H1 (cell line): ENCODE measurements at regions not wholly inside any gene's neighbourhood (a gene's known extent, or its start where the extent isn't known, plus 50 kb on each side); places are given as distances from the start of the nearest gene placed in this dataset.

ENCODE experiments used
- CTCF ChIA-PET: fragments of 300-600 bp; sonication (Branson Sonifier 250); formaldehyde crosslinking; loops from one replicate; lab custom pipeline; 2021; ENCODE audit not compliant: partially characterized antibody; lab: Charles Lee
- POLR2A ChIA-PET: fragments of 300-600 bp; sonication (Branson Sonifier 250); formaldehyde crosslinking; loops from one replicate; lab custom pipeline; 2021; ENCODE audit warnings: inconsistent platforms; ENCODE audit not compliant: partially characterized antibody; lab: Charles Lee
- DNase-seq, 2 experiments: peaks; one replicate each; pipeline versions ENCODE4 v3.0.0 to v3.0.0-alpha.2; 2010 to 2022; ENCODE audit warnings: low spot score in 2 of 2, low read depth in 1 of 2, mixed read lengths in 1 of 2
- FAIRE-seq: peaks from 2 replicates; lab custom pipeline; 2011; peaks lifted over from hg19 to GRCh38; lab: Jason Lieb, UNC
- H2AFZ ChIP-seq: 2 replicates; pipeline ENCODE4 v1.8.1; 2012; ENCODE audit warnings: low read length, inconsistent platforms
- H2AK5ac ChIP-seq: 2 replicates; pipeline ENCODE4 v1.6.1; 2013; ENCODE audit warnings: low read depth, low read length
- H2BK120ac ChIP-seq: replicated peaks from 2 replicates; pipeline ENCODE3; 2013; ENCODE audit warnings: low read depth, low read length, inconsistent platforms
- H2BK12ac ChIP-seq: 2 replicates; pipeline ENCODE4 v1.6.1; 2013; ENCODE audit warnings: low read depth, low read length
- H2BK15ac ChIP-seq: 2 replicates; pipeline ENCODE4 v1.6.1; 2013; ENCODE audit warnings: low read length
- H2BK20ac ChIP-seq: 2 replicates; pipeline ENCODE4 v1.6.1; 2013; ENCODE audit warnings: low read length
- H2BK5ac ChIP-seq: 2 replicates; pipeline ENCODE4 v1.6.1; 2013; ENCODE audit warnings: low read depth, low read length
- H3K14ac ChIP-seq: 2 replicates; pipeline ENCODE4 v1.6.1; 2013; ENCODE audit warnings: inconsistent platforms; ENCODE audit not compliant: insufficient read length
- H3K18ac ChIP-seq: 2 replicates; pipeline ENCODE4 v1.6.1; 2013; ENCODE audit warnings: low read length; ENCODE audit errors: extremely low read depth
- H3K23ac ChIP-seq: 2 replicates; pipeline ENCODE4 v1.6.1; 2013; ENCODE audit warnings: inconsistent platforms; ENCODE audit not compliant: insufficient read length
- H3K23me2 ChIP-seq: 2 replicates; pipeline ENCODE4 v1.6.1; 2013; ENCODE audit warnings: low read depth, low read length
- H3K27ac ChIP-seq: 2 replicates; pipeline ENCODE4 v1.6.1; 2011; ENCODE audit warnings: low read depth, low read length, inconsistent platforms
- H3K27me3 ChIP-seq, 4 experiments: replicated peaks in 1 of 4; 1 replicate in 1 of 4; 2 replicates in 3 of 4; pipeline versions ENCODE4 v1.6.1 to v1.8.1; 2011 to 2013; ENCODE audit warnings: low read length in 3 of 4, mild to moderate bottlenecking in 3 of 4, inconsistent platforms in 2 of 4, mixed read lengths in 2 of 4, moderate library complexity in 1 of 4; ENCODE audit not compliant: control insufficient read depth in 3 of 4, insufficient read depth in 3 of 4; ENCODE audit errors: extremely low read depth in 1 of 4
- H3K36me3 ChIP-seq, 4 experiments: 2 replicates each; pipeline versions ENCODE4 v1.6.1 to v1.8.1; 2011 to 2013; ENCODE audit warnings: mild to moderate bottlenecking in 4 of 4, low read length in 3 of 4, moderate library complexity in 2 of 4, control low read depth in 1 of 4, inconsistent platforms in 1 of 4; ENCODE audit not compliant: insufficient read depth in 4 of 4, control insufficient read depth in 2 of 4
- H3K4ac ChIP-seq: replicated peaks from 2 replicates; pipeline ENCODE3; 2013; ENCODE audit warnings: low read length, low read depth, mixed read lengths, inconsistent platforms; ENCODE audit not compliant: insufficient read length
- H3K4me1 ChIP-seq, 4 experiments: replicated peaks in 1 of 4; 1 replicate in 1 of 4; 2 replicates in 3 of 4; pipeline versions ENCODE4 v1.6.1 to v1.8.1; 2011 to 2013; ENCODE audit warnings: low read length in 3 of 4, inconsistent platforms in 2 of 4, mixed read lengths in 1 of 4; ENCODE audit not compliant: insufficient read depth in 4 of 4, control insufficient read depth in 3 of 4
- H3K4me2 ChIP-seq, 2 experiments: 2 replicates each; pipeline versions ENCODE4 v1.6.1 to v1.8.1; 2011 to 2013; ENCODE audit warnings: low read depth in 2 of 2, low read length in 2 of 2, control low read depth in 1 of 2, inconsistent platforms in 1 of 2, mild to moderate bottlenecking in 1 of 2; ENCODE audit not compliant: insufficient read depth in 1 of 2
- H3K4me3 ChIP-seq, 4 experiments: fragments of 200-600, 300-600 bp in 1 of 4; sonication (generic), shearing (Covaris generic), sonication (Bioruptor Twin) in 1 of 4; 2 replicates each; pipeline versions ENCODE4 v1.5.1 to v1.8.1; 2011 to 2016; ENCODE audit warnings: low read length in 4 of 4, low read depth in 3 of 4, control low read depth in 2 of 4, inconsistent platforms in 2 of 4, mild to moderate bottlenecking in 2 of 4, mixed read lengths in 1 of 4, moderate library complexity in 1 of 4; ENCODE audit not compliant: insufficient read depth in 2 of 4; ENCODE audit errors: extremely low read depth in 1 of 4
- H3K56ac ChIP-seq: replicated peaks from 2 replicates; pipeline ENCODE3; 2013; ENCODE audit warnings: low read depth, mild to moderate bottlenecking, mixed read lengths, low read length, inconsistent platforms; ENCODE audit not compliant: insufficient read length
- H3K79me1 ChIP-seq: 2 replicates; pipeline ENCODE4 v1.6.1; 2013; ENCODE audit warnings: low read depth, low read length, control low read depth
- H3K79me2 ChIP-seq, 2 experiments: 2 replicates each; pipeline versions ENCODE4 v1.6.1 to v1.8.1; 2012 to 2013; ENCODE audit warnings: low read length in 2 of 2, mild to moderate bottlenecking in 2 of 2, inconsistent platforms in 1 of 2; ENCODE audit not compliant: insufficient read depth in 2 of 2, control insufficient read depth in 1 of 2
- H3K9ac ChIP-seq, 4 experiments: replicated peaks in 1 of 4; 1 replicate in 1 of 4; 2 replicates in 3 of 4; pipeline versions ENCODE4 v1.6.1 to v1.8.1; 2011 to 2013; ENCODE audit warnings: low read depth in 3 of 4, low read length in 3 of 4, control low read depth in 2 of 4, mild to moderate bottlenecking in 2 of 4, moderate library complexity in 2 of 4, inconsistent platforms in 1 of 4; ENCODE audit errors: extremely low read depth in 1 of 4
- H3K9me3 ChIP-seq, 2 experiments: 2 replicates each; pipeline versions ENCODE4 v1.6.1 to v1.8.1; 2012 to 2013; ENCODE audit warnings: mild to moderate bottlenecking in 2 of 2, moderate library complexity in 2 of 2, control low read depth in 1 of 2, inconsistent platforms in 1 of 2, low read depth in 1 of 2, low read length in 1 of 2, mixed read lengths in 1 of 2; ENCODE audit not compliant: insufficient read depth in 2 of 2
- H4K20me1 ChIP-seq, 2 experiments: replicated peaks in 1 of 2; 2 replicates each; pipeline versions ENCODE3 to v1.8.1; 2011 to 2013; ENCODE audit warnings: inconsistent platforms in 2 of 2, low read length in 2 of 2, mild to moderate bottlenecking in 1 of 2; ENCODE audit not compliant: insufficient read depth in 2 of 2, control insufficient read depth in 1 of 2
- H4K5ac ChIP-seq: 2 replicates; pipeline ENCODE4 v1.6.1; 2013; ENCODE audit warnings: low read length, low read depth, mixed read lengths, inconsistent platforms; ENCODE audit not compliant: insufficient read length
- H4K8ac ChIP-seq: 2 replicates; pipeline ENCODE4 v1.8.0; 2013; ENCODE audit warnings: mild to moderate bottlenecking, moderate library complexity, low read length, inconsistent platforms; ENCODE audit not compliant: insufficient read depth; ENCODE audit errors: extremely low read depth
- H4K91ac ChIP-seq: replicated peaks from 2 replicates; pipeline ENCODE3; 2013; ENCODE audit warnings: low read length, mixed read lengths, inconsistent platforms; ENCODE audit not compliant: insufficient read length
- ASH2L ChIP-seq: fragments of 200-600, 300-600 bp; sonication (generic); IDR thresholded peaks from one replicate; pipeline ENCODE4 v1.7.1; 2017; ENCODE audit warnings: low read length
- FOSL1 ChIP-seq: IDR thresholded peaks from 2 replicates; pipeline ENCODE4 v1.6.1; 2011; ENCODE audit warnings: mild to moderate bottlenecking, low read depth, low read length, moderate library complexity; ENCODE audit not compliant: insufficient read depth
- GABPA ChIP-seq: IDR thresholded peaks from 2 replicates; pipeline ENCODE4 v1.6.1; 2011; ENCODE audit warnings: mild to moderate bottlenecking, low read length, moderate library complexity, borderline replicate concordance; ENCODE audit not compliant: insufficient read depth
- RFX5 ChIP-seq: IDR thresholded peaks from 2 replicates; pipeline ENCODE4 v1.6.1; 2011; ENCODE audit warnings: low read depth, low read length, improper control_type of control experiment, borderline replicate concordance
- SRF ChIP-seq: IDR thresholded peaks from 2 replicates; pipeline ENCODE4 v1.6.1; 2011; ENCODE audit warnings: mild to moderate bottlenecking, low read depth, low read length, moderate library complexity
- SUZ12 ChIP-seq: fragments of 200-600 bp; sonication (generic); IDR thresholded peaks from 2 replicates; pipeline ENCODE4 v1.6.1; 2012; ENCODE audit warnings: mild to moderate bottlenecking, inconsistent platforms, low read length, moderate library complexity, mixed read lengths
- WGBS, 2 experiments: shearing (Covaris generic) in 1 of 2; methylation state at CpG; one replicate each; pipeline versions ENCODE4 v1.1.6 to v1.1.7; 2013 to 2015; ENCODE audit warnings: low lambda C conversion rate in 2 of 2, mixed read lengths in 2 of 2, inconsistent platforms in 1 of 2, low coverage in 1 of 2, missing lambda C conversion rate in 1 of 2; ENCODE audit not compliant: insufficient replicate concordance in 2 of 2, insufficient coverage in 1 of 2, insufficient read length in 1 of 2; ENCODE audit errors: extremely low coverage in 1 of 2, missing lambda C conversion rate in 1 of 2; 5-methylcytosine and 5-hydroxymethylcytosine counted together

DNA sequence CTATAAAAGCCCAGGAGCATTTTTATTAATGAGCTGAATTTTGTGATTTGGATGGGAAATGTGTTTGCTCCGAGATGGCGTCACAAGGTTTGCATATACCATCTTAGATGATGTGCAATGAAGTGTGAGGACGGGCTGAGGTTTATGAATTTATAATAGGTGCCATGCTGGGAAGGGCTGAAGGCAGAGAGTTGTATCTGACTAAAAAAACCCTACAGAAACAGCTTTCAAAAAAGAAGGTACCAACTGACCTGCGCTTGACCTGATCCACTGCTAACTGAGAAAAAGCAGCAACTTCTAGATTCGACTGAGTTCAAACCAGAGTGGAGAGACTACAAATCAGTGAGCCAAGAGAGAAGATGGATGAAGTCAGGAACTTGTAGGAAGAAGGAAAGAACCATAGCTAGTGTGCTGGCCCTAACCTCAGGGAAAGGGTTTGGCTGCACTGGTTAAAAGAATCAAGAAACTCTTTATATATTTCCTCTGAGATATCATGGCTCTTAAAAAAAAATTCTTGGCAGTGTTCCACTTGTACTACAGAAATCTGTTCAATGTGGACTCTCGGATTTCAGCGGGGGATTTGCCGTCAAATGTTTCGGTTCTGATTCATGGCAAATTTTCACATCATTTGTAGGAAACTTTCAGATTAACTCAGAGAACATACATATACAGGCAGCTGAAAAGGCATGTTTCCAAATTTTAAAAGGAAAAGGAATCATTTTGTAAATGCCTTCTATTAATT lies 56.5 kb upstream of the HDGFL1 start:
- H3K9me3 ChIP-seq: no peaks in the 10 kb centered on the region
- ChIA-PET POLR2A (no interaction called here), CTCF (interaction anchor here (0.8 to 1.4 kb wide), 4 partner anchors 8 to 157 kb away, joined by 3 to 4 read pairs (median 3); no protein-coding TSS in a partner anchor)
- H3K56ac ChIP-seq: no peak overlapping the region
- H2BK20ac ChIP-seq: no peak overlapping the region
- no peaks in the 10 kb centered on the region for H3K23me2 ChIP-seq
- H3K36me3 ChIP-seq: no peaks in the 10 kb centered on the region; a peak in 1 of 8 replicates
- no peak overlapping the region for H3K27ac ChIP-seq
- H2BK5ac ChIP-seq: no peak overlapping the region
- no peak overlapping the region for H3K4me3 ChIP-seq
- no peak overlapping the region for H2AFZ ChIP-seq
- H3K23ac ChIP-seq: no peak overlapping the region
- no peak overlapping the region for H3K18ac ChIP-seq
- no peak overlapping the region for H3K14ac ChIP-seq
- H3K4me2 ChIP-seq: no peak overlapping the region
- FAIRE-seq: no peak
- no peak overlapping the region for H2AK5ac ChIP-seq
- no peak overlapping the region for H2BK12ac ChIP-seq
- H4K91ac ChIP-seq: no peak overlapping the region
- H3K79me2 ChIP-seq: no peaks in the 10 kb centered on the region
- H3K27me3 ChIP-seq: no peaks in the 10 kb centered on the region
- no peak overlapping the region for H4K8ac ChIP-seq
- H3K4me1 ChIP-seq: no peaks in the 10 kb centered on the region
- H3K79me1 ChIP-seq: no peaks in the 10 kb centered on the region
- no peak for DNase-seq
- TF ChIP-seq ASH2L: no peak
- TF ChIP-seq FOSL1: no peak
- TF ChIP-seq RFX5: no peak
- no peak for TF ChIP-seq GABPA
- TF ChIP-seq SRF: no peak
- TF ChIP-seq SUZ12: no peak
- H3K9ac ChIP-seq: no peak overlapping the region
- no peaks in the 10 kb centered on the region for H4K20me1 ChIP-seq
- no peak overlapping the region for H2BK120ac ChIP-seq
- no peak overlapping the region for H2BK15ac ChIP-seq
- H3K4ac ChIP-seq: no peak overlapping the region
- H4K5ac ChIP-seq: no peak overlapping the region
- WGBS, 2 experiments: 92% methylated on average over 9 of the region's 9 CpGs; no CpG with 5 or more reads in 1 of the 2 experiments
